Osteoblast (primary cell): ENCODE measurements at regions not wholly inside any gene's neighbourhood (a gene's known extent, or its start where the extent isn't known, plus 50 kb on each side); places are given as distances from the start of the nearest gene placed in this dataset.

Experiments
- DNase-seq: peaks from one replicate; pipeline ENCODE4 v3.0.0; 2011; ENCODE audit warnings: low spot score, mixed read lengths; ENCODE audit not compliant: insufficient read length; ENCODE audit errors: missing footprints
- H2AFZ ChIP-seq: 2 replicates; pipeline ENCODE4 v1.6.0; 2011; ENCODE audit warnings: mild to moderate bottlenecking, low read length
- H3K27ac ChIP-seq: 2 replicates; pipeline ENCODE4 v1.5.1; 2011; ENCODE audit warnings: mild to moderate bottlenecking, low read depth, low read length, moderate library complexity
- H3K27me3 ChIP-seq: 2 replicates; pipeline ENCODE4 v1.6.0; 2012; ENCODE audit warnings: mild to moderate bottlenecking, control low read depth, inconsistent platforms, low read length, moderate library complexity; ENCODE audit not compliant: insufficient read depth
- H3K36me3 ChIP-seq: 2 replicates; pipeline ENCODE4 v1.5.1; 2011; ENCODE audit warnings: mild to moderate bottlenecking, low read length, control low read depth, moderate library complexity; ENCODE audit not compliant: insufficient read depth
- H3K4me1 ChIP-seq: 2 replicates; pipeline ENCODE4 v1.5.1; 2011; ENCODE audit warnings: mild to moderate bottlenecking, low read length, control low read depth, moderate library complexity; ENCODE audit not compliant: insufficient read depth
- H3K4me2 ChIP-seq: 2 replicates; pipeline ENCODE4 v1.6.0; 2011; ENCODE audit warnings: mild to moderate bottlenecking, low read length; ENCODE audit not compliant: insufficient read depth
- H3K4me3 ChIP-seq: fragments of 200-600 bp; sonication (generic); 3 replicates; pipeline ENCODE4 v1.5.1; 2012; ENCODE audit warnings: mild to moderate bottlenecking, low read length, inconsistent platforms; ENCODE audit not compliant: insufficient read depth
- H3K79me2 ChIP-seq: 2 replicates; pipeline ENCODE4 v1.6.0; 2012; ENCODE audit warnings: mild to moderate bottlenecking, low read length, control low read depth, inconsistent platforms; ENCODE audit not compliant: insufficient read depth
- H3K9me3 ChIP-seq: 2 replicates; pipeline ENCODE4 v1.5.1; 2011; ENCODE audit warnings: low read depth, low read length, control low read depth
- H4K20me1 ChIP-seq: 2 replicates; pipeline ENCODE4 v1.6.0; 2012; ENCODE audit warnings: mild to moderate bottlenecking, low read length, control low read depth; ENCODE audit not compliant: insufficient read depth
- CTCF ChIP-seq: IDR thresholded peaks from 2 replicates; pipeline ENCODE4 v1.5.1; 2011; ENCODE audit warnings: mild to moderate bottlenecking, low read depth, low read length, moderate library complexity; ENCODE audit errors: extremely low read depth

- no peaks in the 10 kb centered on the region for H3K79me2 ChIP-seq
- DNase-seq: no peak
- no peaks in the 10 kb centered on the region for H3K27me3 ChIP-seq
- no peak overlapping the region for H3K4me3 ChIP-seq
- TF ChIP-seq CTCF: no peak
- H2AFZ ChIP-seq: no peak overlapping the region
- peaks cover 55% of the 10 kb centered on the region for H3K36me3 ChIP-seq
- no peaks in the 10 kb centered on the region for H3K4me1 ChIP-seq
- H4K20me1 ChIP-seq: no peaks in the 10 kb centered on the region
- no peaks in the 10 kb centered on the region for H3K9me3 ChIP-seq
- H3K27ac ChIP-seq: no peak overlapping the region
- no peak overlapping the region for H3K4me2 ChIP-seq
These were observed 68.1 kb upstream of the SLC4A11 start for GRCh38 chr20:3307078-3307477.

DNA sequence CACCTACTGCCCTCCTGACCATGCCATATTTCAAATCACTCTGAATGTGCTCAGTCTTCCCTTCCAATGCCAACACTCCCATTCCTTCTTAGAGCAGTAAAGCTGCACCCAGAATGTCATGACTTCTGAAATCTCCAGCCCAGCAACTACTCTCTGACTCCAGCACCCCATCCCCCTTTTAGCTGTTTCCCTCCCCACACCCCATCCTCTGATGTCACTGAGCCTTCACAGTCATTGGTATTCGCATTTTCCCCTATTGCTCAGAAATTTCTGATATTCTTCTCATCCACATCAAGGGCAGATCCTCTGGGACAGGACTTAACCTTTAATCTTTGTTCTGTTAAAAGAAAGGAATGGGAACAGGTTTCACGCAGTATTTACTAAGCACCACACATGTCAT lies 67.1 kb upstream of the SLC4A11 start:
- H2AFZ ChIP-seq: no peak overlapping the region
- no peaks in the 10 kb centered on the region for H3K79me2 ChIP-seq
- no peak for TF ChIP-seq CTCF
- no peaks in the 10 kb centered on the region for H3K4me1 ChIP-seq
- H3K9me3 ChIP-seq: no peaks in the 10 kb centered on the region
- no peak overlapping the region for H3K4me3 ChIP-seq
- no peak for DNase-seq
- H3K4me2 ChIP-seq: no peak overlapping the region
- no peaks in the 10 kb centered on the region for H4K20me1 ChIP-seq
- no peaks in the 10 kb centered on the region for H3K27me3 ChIP-seq
- no peak overlapping the region for H3K27ac ChIP-seq
- H3K36me3 ChIP-seq: peaks cover 49% of the 10 kb centered on the region

DNA sequence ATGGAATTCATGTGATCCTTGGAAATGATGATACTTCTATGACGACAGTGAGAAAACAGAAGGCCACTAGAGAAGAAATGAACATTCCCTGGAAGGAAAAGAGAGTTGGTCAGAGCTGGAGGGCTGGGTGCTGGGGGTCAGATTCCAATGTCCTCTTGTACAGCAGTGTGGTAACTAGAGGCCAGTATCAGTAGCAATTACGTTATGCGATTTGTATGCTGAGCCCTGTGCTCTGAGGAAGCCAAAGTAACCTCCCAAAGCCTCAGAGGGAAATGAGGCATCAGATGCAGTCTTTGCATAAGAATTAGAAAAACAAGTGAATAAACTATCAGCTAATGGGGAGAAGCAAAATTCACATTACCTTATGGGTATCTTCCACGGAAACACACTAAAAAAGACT lies 65.5 kb upstream of the SLC4A11 start:
- Histone ChIP-seq H3K79me2 (no peaks in the 10 kb centered on the region), H3K4me1 (no peaks in the 10 kb centered on the region), H3K9me3 (no peaks in the 10 kb centered on the region), H2AFZ (no peak overlapping the region), H3K36me3 (peaks cover 49% of the 10 kb centered on the region), H4K20me1 (no peaks in the 10 kb centered on the region), H3K4me2 (no peak overlapping the region), H3K27me3 (no peaks in the 10 kb centered on the region), H3K27ac (no peak overlapping the region), H3K4me3 (no peak overlapping the region)
- DNase-seq: no peak
- TF ChIP-seq CTCF: no peak

- H3K4me1 ChIP-seq: no peaks in the 10 kb centered on the region
- H3K36me3 ChIP-seq: peaks cover 40% of the 10 kb centered on the region
- H3K27ac ChIP-seq: no peak overlapping the region
- no peak overlapping the region for H2AFZ ChIP-seq
- H3K4me2 ChIP-seq: no peak overlapping the region
- no peaks in the 10 kb centered on the region for H3K27me3 ChIP-seq
- H4K20me1 ChIP-seq: no peaks in the 10 kb centered on the region
- H3K4me3 ChIP-seq: no peak overlapping the region
- no peaks in the 10 kb centered on the region for H3K9me3 ChIP-seq
- no peaks in the 10 kb centered on the region for H3K79me2 ChIP-seq
- TF ChIP-seq CTCF: no peak
- no peak for DNase-seq
These were observed 58.0 kb upstream of the SLC4A11 start for GRCh38 chr20:3297079-3297378.
